ENCODE measurements at regions not wholly inside any gene's neighbourhood (a gene's known extent, or its start where the extent isn't known, plus 50 kb on each side); places are given as distances from the start of the nearest gene placed in this dataset.
A peak's percentile ranks its signal among the peaks of the same experiment; 100 is the strongest.
"Not testable (repeated sequence)": the region's sequence is repeated elsewhere in the genome, so short reads cannot be mapped to it uniquely, and the experiment has no call there.

DNA sequence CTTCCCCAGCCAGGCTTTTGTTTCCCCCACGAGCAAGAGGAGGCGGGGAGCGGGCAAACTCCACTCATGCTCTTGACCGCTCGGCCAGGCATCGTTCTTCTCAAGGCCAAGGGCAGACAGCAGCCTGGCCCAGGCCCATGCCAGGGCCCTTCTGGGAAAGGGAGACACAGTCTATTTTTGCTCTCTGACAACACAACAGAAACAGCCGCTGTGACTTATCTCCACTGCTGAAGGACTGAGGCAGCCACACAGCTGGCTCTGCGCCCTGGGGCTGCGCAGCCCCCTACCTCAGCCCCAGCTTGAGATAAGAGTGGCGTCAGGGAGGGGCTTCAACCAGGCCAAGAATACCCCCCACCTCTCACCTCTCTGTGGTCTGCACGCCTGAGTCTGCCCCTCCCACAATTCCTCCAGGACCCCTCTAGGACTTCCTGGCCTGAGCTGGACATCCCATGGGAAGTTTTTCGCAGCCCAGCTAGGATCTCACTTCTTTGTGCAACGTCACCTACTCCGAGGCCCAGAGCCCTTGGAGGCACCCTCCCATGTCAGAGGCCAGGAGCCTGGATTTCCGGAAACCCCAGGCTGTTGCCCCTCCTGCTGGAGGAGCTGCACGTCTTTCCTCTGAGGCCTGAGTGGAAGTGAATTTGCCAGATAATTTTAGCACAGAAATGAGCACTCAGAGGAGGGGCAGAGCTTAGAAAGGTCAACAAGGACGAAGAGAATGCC lies 118.9 kb upstream of the OTOS start:
- Histone ChIP-seq H3K9me3 (ENCODE audit: control insufficient read depth, insufficient read depth, low read length) (peaks cover 17% of the 10 kb centered on the region), H3K27ac (ENCODE audit: low read depth, low read length) (no peak overlapping the region), H3K27me3 (ENCODE audit: control insufficient read depth, insufficient read depth, low read length) (no peaks in the 10 kb centered on the region), H3K36me3 (ENCODE audit: control insufficient read depth, insufficient read depth, low read length) (no peaks in the 10 kb centered on the region), H3K9ac (ENCODE audit: low read depth, low read length) (no peak overlapping the region), H3K4me3 (ENCODE audit: low read depth, low read length) (no peak overlapping the region), H3K4me1 (ENCODE audit: control insufficient read depth, insufficient read depth, low read length) (no peaks in the 10 kb centered on the region)

DNA sequence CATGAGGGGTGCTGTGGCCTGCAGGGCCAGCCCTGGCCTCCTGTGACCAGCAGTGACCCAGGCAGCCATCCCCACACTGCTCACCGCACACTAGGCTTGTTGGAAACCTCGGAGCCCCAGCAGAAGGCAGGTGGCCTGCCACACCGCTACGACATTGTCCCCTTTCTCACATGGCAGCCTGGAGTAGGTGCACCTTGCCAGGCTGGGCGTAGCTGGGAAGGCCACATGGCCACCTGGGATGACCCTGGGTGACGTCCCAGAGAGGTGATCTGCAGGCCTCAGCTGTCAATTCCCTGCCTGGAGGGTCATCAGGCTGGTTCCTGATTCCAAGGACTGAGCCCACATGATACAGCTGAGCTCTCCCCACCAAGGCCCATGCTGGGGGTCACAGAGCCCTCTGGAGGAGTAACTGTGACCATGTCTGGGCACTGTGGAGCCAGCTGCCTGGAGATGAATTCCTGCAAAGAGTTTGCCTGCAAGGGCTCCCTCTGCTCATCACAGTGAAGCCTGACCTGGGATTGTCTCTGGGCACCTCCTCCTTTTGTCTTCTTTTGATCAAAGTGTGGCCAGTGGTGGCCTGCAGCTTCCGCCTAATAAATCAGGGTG lies 119.6 kb upstream of the OTOS start:
- no peak overlapping the region for H3K9ac ChIP-seq (ENCODE audit: low read depth, low read length)
- H3K27ac ChIP-seq (ENCODE audit: low read depth, low read length): no peak overlapping the region
- no peaks in the 10 kb centered on the region for H3K36me3 ChIP-seq (ENCODE audit: control insufficient read depth, insufficient read depth, low read length)
- no peaks in the 10 kb centered on the region for H3K4me1 ChIP-seq (ENCODE audit: control insufficient read depth, insufficient read depth, low read length)
- no peak overlapping the region for H3K4me3 ChIP-seq (ENCODE audit: low read depth, low read length)
- no peaks in the 10 kb centered on the region for H3K27me3 ChIP-seq (ENCODE audit: control insufficient read depth, insufficient read depth, low read length)
- peaks cover 21% of the 10 kb centered on the region for H3K9me3 ChIP-seq (ENCODE audit: control insufficient read depth, insufficient read depth, low read length)

GRCh38 chr2:240260664-240261063 lies 120.2 kb upstream of the OTOS start:
- peaks cover 28% of the 10 kb centered on the region for H3K9me3 ChIP-seq (ENCODE audit: control insufficient read depth, insufficient read depth, low read length)
- no peak overlapping the region for H3K4me3 ChIP-seq (ENCODE audit: low read depth, low read length)
- no peaks in the 10 kb centered on the region for H3K4me1 ChIP-seq (ENCODE audit: control insufficient read depth, insufficient read depth, low read length)
- no peak overlapping the region for H3K27ac ChIP-seq (ENCODE audit: low read depth, low read length)
- H3K27me3 ChIP-seq (ENCODE audit: control insufficient read depth, insufficient read depth, low read length): no peaks in the 10 kb centered on the region
- no peaks in the 10 kb centered on the region for H3K36me3 ChIP-seq (ENCODE audit: control insufficient read depth, insufficient read depth, low read length)
- H3K9ac ChIP-seq (ENCODE audit: low read depth, low read length): no peak overlapping the region

DNA sequence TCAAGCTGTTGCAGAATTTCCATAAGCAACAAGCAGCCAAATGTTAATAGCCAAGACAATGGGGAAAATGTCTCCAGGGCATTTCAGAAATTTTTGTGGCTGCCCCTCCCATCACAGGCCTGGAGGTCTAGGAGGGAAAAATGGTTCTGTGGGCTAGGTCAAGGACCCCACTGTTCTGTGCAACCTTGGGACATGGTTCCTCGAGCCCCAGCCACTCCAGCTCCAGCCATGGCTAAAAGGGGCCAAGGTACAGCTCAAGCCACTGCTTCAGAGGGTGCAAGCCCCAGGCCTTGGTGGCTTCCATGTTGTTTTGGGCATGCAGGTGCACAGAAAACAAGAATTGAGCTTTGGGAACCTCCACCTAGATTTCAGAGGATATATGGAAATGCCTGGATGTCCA lies 122.1 kb upstream of the OTOS start:
- H3K36me3 ChIP-seq (ENCODE audit: control insufficient read depth, insufficient read depth, low read length); H3K4me3 ChIP-seq (ENCODE audit: low read depth, low read length); H3K27ac ChIP-seq (ENCODE audit: low read depth, low read length); H3K9ac ChIP-seq (ENCODE audit: low read depth, low read length); H3K4me1 ChIP-seq (ENCODE audit: control insufficient read depth, insufficient read depth, low read length); H3K27me3 ChIP-seq (ENCODE audit: control insufficient read depth, insufficient read depth, low read length): not testable (repeated sequence)
- H3K9me3 ChIP-seq (ENCODE audit: control insufficient read depth, insufficient read depth, low read length): peaks cover 29% of the 10 kb centered on the region

- peaks cover 54% of the 10 kb centered on the region for H3K9me3 ChIP-seq (ENCODE audit: control insufficient read depth, insufficient read depth, low read length)
- H3K4me3 ChIP-seq (ENCODE audit: low read depth, low read length): no peak overlapping the region
- H3K4me1 ChIP-seq (ENCODE audit: control insufficient read depth, insufficient read depth, low read length): no peaks in the 10 kb centered on the region
- H3K27ac ChIP-seq (ENCODE audit: low read depth, low read length): no peak overlapping the region
- no peaks in the 10 kb centered on the region for H3K36me3 ChIP-seq (ENCODE audit: control insufficient read depth, insufficient read depth, low read length)
- H3K27me3 ChIP-seq (ENCODE audit: control insufficient read depth, insufficient read depth, low read length): no peaks in the 10 kb centered on the region
- H3K9ac ChIP-seq (ENCODE audit: low read depth, low read length): no peak overlapping the region
These were observed 128.9 kb upstream of the OTOS start for GRCh38 chr2:240269380-240269779.

- Histone ChIP-seq H3K9ac (ENCODE audit: low read depth, low read length) (no peak overlapping the region), H3K4me1 (ENCODE audit: control insufficient read depth, insufficient read depth, low read length) (no peaks in the 10 kb centered on the region), H3K36me3 (ENCODE audit: control insufficient read depth, insufficient read depth, low read length) (no peaks in the 10 kb centered on the region), H3K9me3 (ENCODE audit: control insufficient read depth, insufficient read depth, low read length) (peaks cover 51% of the 10 kb centered on the region), H3K27me3 (ENCODE audit: control insufficient read depth, insufficient read depth, low read length) (no peaks in the 10 kb centered on the region), H3K4me3 (ENCODE audit: low read depth, low read length) (no peak overlapping the region), H3K27ac (ENCODE audit: low read depth, low read length) (no peak overlapping the region)
These were observed 129.4 kb upstream of the OTOS start for GRCh38 chr2:240269886-240270285.

DNA sequence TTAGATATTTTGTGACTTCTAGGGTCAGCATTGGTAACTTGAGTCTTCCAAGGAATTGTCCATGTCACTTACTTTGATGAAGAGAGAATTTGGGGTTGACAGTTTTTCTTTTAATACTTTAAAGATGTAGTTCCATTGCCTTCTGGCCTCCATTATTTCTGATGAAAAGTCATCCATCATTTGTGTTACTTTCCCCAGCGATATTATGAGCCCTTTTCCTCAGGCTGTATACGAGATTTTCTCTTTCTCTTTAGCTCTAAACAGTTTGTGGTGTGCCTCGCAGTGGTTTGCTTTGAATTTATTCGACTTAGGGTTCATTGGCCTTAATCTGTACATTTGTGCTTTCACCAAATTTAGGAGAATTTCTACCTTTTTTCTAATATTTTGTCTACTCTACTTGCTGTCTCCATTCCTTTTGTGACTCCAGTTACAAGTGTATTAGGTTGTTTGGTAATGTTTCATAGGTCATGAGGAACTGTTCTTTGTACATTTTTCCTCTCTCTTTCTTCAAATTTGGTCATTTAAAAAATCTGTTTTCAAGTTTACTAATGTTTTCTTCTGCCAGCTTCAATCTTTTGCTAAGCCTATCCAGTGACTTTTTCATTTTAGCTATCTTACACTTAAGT lies 131.4 kb upstream of the OTOS start:
- Histone ChIP-seq H3K4me3 (ENCODE audit: low read depth, low read length) (no peak overlapping the region), H3K27ac (ENCODE audit: low read depth, low read length) (no peak overlapping the region), H3K9ac (ENCODE audit: low read depth, low read length) (no peak overlapping the region), H3K4me1 (ENCODE audit: control insufficient read depth, insufficient read depth, low read length) (no peaks in the 10 kb centered on the region), H3K9me3 (ENCODE audit: control insufficient read depth, insufficient read depth, low read length) (peaks cover 39% of the 10 kb centered on the region), H3K27me3 (ENCODE audit: control insufficient read depth, insufficient read depth, low read length) (no peaks in the 10 kb centered on the region), H3K36me3 (ENCODE audit: control insufficient read depth, insufficient read depth, low read length) (no peaks in the 10 kb centered on the region)

GRCh38 chr2:240275386-240275785 lies 134.9 kb upstream of the OTOS start:
- H3K4me1 ChIP-seq (ENCODE audit: control insufficient read depth, insufficient read depth, low read length): no peaks in the 10 kb centered on the region
- H3K36me3 ChIP-seq (ENCODE audit: control insufficient read depth, insufficient read depth, low read length): no peaks in the 10 kb centered on the region
- H3K27me3 ChIP-seq (ENCODE audit: control insufficient read depth, insufficient read depth, low read length): no peaks in the 10 kb centered on the region
- H3K9ac ChIP-seq (ENCODE audit: low read depth, low read length): no peak overlapping the region
- H3K27ac ChIP-seq (ENCODE audit: low read depth, low read length): no peak overlapping the region
- H3K9me3 ChIP-seq (ENCODE audit: control insufficient read depth, insufficient read depth, low read length): peaks cover 22% of the 10 kb centered on the region
- H3K4me3 ChIP-seq (ENCODE audit: low read depth, low read length): no peak overlapping the region

DNA sequence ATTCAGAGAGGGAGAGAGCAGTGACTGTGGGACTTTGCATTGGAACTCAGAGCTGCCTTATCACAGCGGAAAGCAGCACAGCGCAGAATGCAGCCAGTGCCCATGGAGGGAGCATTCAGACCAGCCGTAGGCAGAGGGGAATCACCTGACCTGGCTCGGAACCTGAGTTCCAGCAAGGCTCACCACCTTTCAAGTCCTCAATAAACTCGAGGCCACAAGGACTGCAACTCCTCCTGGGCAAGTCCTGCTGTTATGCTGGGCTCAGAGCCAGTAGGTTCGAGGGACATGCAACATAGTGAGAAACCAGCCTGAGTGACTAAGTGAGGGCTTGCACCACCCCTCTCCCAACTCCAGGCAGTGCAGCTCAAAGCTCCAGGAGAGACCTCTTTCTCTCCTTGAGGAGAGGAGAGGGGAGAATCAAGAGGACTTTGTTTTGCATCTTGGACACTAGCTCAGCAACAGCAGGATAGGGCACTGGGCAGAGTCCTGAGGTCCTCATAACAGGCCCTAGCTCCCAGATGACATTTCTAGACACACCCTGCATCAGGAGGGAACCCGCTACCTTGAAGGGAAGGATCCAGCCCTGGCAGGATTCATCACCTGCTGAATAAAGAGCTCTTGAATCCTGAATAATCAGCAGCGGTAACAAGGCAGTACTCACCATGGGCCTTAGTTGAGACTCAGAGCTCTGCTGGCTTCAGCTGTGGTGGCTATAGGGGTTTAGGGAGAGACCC lies 136.8 kb upstream of the OTOS start:
- no peaks in the 10 kb centered on the region for H3K27me3 ChIP-seq (ENCODE audit: control insufficient read depth, insufficient read depth, low read length)
- no peak overlapping the region for H3K9ac ChIP-seq (ENCODE audit: low read depth, low read length)
- no peaks in the 10 kb centered on the region for H3K36me3 ChIP-seq (ENCODE audit: control insufficient read depth, insufficient read depth, low read length)

DNA sequence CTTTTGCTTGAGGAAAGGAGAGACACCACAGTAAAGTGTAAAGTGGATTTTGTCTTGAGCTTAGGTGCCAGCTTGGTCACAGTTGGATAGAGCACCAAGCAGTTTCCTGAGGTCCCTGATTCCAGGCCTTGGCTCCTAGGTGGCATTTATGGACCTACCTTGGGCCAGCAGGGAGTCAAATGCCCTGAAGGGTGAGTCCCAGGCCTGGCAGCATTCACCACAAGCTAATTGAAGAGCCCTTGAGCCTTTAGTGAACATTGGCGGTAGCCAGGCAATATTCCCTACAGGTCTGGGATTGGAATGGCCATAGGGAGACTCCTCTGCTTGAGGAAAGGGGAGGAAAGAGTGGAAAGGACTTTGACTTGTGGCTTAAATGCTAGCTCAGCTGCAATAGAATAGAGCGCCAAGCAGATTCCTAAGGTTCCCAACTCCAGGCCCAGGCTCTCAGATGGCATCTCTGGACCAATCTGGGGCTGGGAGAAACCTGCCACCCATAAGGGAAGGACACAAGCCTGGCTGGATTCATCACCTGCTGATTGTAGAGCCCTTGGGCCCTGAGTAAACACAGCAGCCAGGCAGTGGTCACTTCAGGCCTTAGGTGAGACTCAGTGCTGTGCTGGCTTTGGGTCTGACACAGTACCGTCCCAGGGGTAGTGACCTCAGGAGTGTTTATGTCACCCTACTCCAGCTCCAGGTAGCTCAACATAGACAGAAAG lies 137.5 kb upstream of the OTOS start:
- no peaks in the 10 kb centered on the region for H3K27me3 ChIP-seq (ENCODE audit: control insufficient read depth, insufficient read depth, low read length)
- H3K4me3 ChIP-seq (ENCODE audit: low read depth, low read length): no peak overlapping the region
- peak overlapping the region; percentile 35 for H3K27ac ChIP-seq (ENCODE audit: low read depth, low read length)
- peaks cover 6% of the 10 kb centered on the region; the same call in 1 of the 2 replicates for H3K9me3 ChIP-seq (ENCODE audit: control insufficient read depth, insufficient read depth, low read length)
- no peak overlapping the region for H3K9ac ChIP-seq (ENCODE audit: low read depth, low read length)
- no peaks in the 10 kb centered on the region for H3K4me1 ChIP-seq (ENCODE audit: control insufficient read depth, insufficient read depth, low read length)
- no peaks in the 10 kb centered on the region for H3K36me3 ChIP-seq (ENCODE audit: control insufficient read depth, insufficient read depth, low read length)

More for the DNA sequence above, 136.8 kb upstream of the OTOS start:
- H3K9me3 ChIP-seq (ENCODE audit: control insufficient read depth, insufficient read depth, low read length): peaks cover 12% of the 10 kb centered on the region
- no peak overlapping the region for H3K27ac ChIP-seq (ENCODE audit: low read depth, low read length)
- H3K4me3 ChIP-seq (ENCODE audit: low read depth, low read length): no peak overlapping the region
- no peaks in the 10 kb centered on the region for H3K4me1 ChIP-seq (ENCODE audit: control insufficient read depth, insufficient read depth, low read length)

All from HUES48 (cell line).